HG02678 (cell line): ENCODE measurements at regions not wholly inside any gene's neighbourhood (a gene's known extent, or its start where the extent isn't known, plus 50 kb on each side); places are given as distances from the start of the nearest gene placed in this dataset.
A peak's percentile ranks its signal among the peaks of the same experiment; 100 is the strongest.

ENCODE experiments used
- ATAC-seq: cut with Tn5 transposase; IDR thresholded peaks from one replicate; pipeline ENCODE4 v1.9.1; 2021; ENCODE audit warnings: mild to moderate bottlenecking, moderate library complexity; ENCODE audit not compliant: unreplicated experiment

GRCh38 chr20:7029019-7029418 is 261.5 kb downstream of the BMP2 start:
- no peak for ATAC-seq

GRCh38 chr20:7031222-7031621 is 263.7 kb downstream of the BMP2 start:
- no peak for ATAC-seq

GRCh38 chr20:7038029-7038428 is 270.5 kb downstream of the BMP2 start:
- ATAC-seq, result no peak

- no peak for ATAC-seq
These were observed 290.1 kb downstream of the BMP2 start for GRCh38 chr20:7057611-7058010.

GRCh38 chr20:7078804-7079203 is 311.3 kb downstream of the BMP2 start:
- no peak for ATAC-seq

- ATAC-seq, result no peak
These were observed 313.0 kb downstream of the BMP2 start for GRCh38 chr20:7080472-7080871.

GRCh38 chr20:7085467-7085866 is 318.0 kb downstream of the BMP2 start:
- no peak for ATAC-seq

GRCh38 chr20:7087803-7088202 is 320.3 kb downstream of the BMP2 start:
- ATAC-seq, result no peak

- ATAC-seq, result no peak
These were observed 322.5 kb downstream of the BMP2 start for GRCh38 chr20:7090001-7090400.

- no peak for ATAC-seq
These were observed 323.3 kb downstream of the BMP2 start for GRCh38 chr20:7090811-7091210.

- no peak for ATAC-seq
These were observed 324.2 kb downstream of the BMP2 start for GRCh38 chr20:7091655-7092054.

- ATAC-seq, result peak; percentile 65
These were observed 327.0 kb downstream of the BMP2 start for GRCh38 chr20:7094438-7094997.

GRCh38 chr20:7106910-7107309 is 339.4 kb downstream of the BMP2 start:
- ATAC-seq, result no peak

- no peak for ATAC-seq
These were observed 341.4 kb downstream of the BMP2 start for GRCh38 chr20:7108929-7109328.

- no peak for ATAC-seq
These were observed 346.3 kb downstream of the BMP2 start for GRCh38 chr20:7113577-7114466.

- no peak for ATAC-seq
These were observed 356.0 kb downstream of the BMP2 start for GRCh38 chr20:7123457-7123856.

GRCh38 chr20:7124120-7124519 is 356.6 kb downstream of the BMP2 start:
- no peak for ATAC-seq

GRCh38 chr20:7136886-7137285 is 369.4 kb downstream of the BMP2 start:
- no peak for ATAC-seq

- ATAC-seq, result peak; percentile 77
These were observed 370.1 kb downstream of the BMP2 start for GRCh38 chr20:7137395-7138151.

- no peak for ATAC-seq
These were observed 377.0 kb downstream of the BMP2 start for GRCh38 chr20:7144464-7144863.

GRCh38 chr20:7146552-7147219 is 379.2 kb downstream of the BMP2 start:
- no peak for ATAC-seq
